Skeletal muscle satellite cell (primary cell): ENCODE measurements at regions not wholly inside any gene's neighbourhood (a gene's known extent, or its start where the extent isn't known, plus 50 kb on each side); places are given as distances from the start of the nearest gene placed in this dataset.
A peak's percentile ranks its signal among the peaks of the same experiment; 100 is the strongest.
"Not testable (repeated sequence)": the region's sequence is repeated elsewhere in the genome, so short reads cannot be mapped to it uniquely, and the experiment has no call there.

ENCODE experiments used
- H3K27me3 ChIP-seq: 2 replicates; pipeline ENCODE4 v1.7.0; 2013; ENCODE audit warnings: low read length; ENCODE audit not compliant: control insufficient read depth, insufficient read depth
- H3K36me3 ChIP-seq: 2 replicates; pipeline ENCODE4 v1.7.0; 2013; ENCODE audit warnings: mild to moderate bottlenecking, control low read depth, low read length; ENCODE audit not compliant: insufficient read depth
- H3K4me1 ChIP-seq: 2 replicates; pipeline ENCODE4 v1.7.0; 2013; ENCODE audit warnings: low read length; ENCODE audit not compliant: control insufficient read depth, insufficient read depth
- H3K4me2 ChIP-seq: 2 replicates; pipeline ENCODE4 v1.7.0; 2013; ENCODE audit warnings: mild to moderate bottlenecking, low read length
- H3K4me3 ChIP-seq: 2 replicates; pipeline ENCODE4 v1.7.0; 2013; ENCODE audit warnings: low read length
- H3K9ac ChIP-seq: 2 replicates; pipeline ENCODE4 v1.7.0; 2013; ENCODE audit warnings: mild to moderate bottlenecking, low read depth, low read length, moderate library complexity
- H3K9me3 ChIP-seq: replicated peaks from 2 replicates; pipeline ENCODE4 v1.7.0; 2013; ENCODE audit warnings: mild to moderate bottlenecking, control low read depth, low read length

DNA sequence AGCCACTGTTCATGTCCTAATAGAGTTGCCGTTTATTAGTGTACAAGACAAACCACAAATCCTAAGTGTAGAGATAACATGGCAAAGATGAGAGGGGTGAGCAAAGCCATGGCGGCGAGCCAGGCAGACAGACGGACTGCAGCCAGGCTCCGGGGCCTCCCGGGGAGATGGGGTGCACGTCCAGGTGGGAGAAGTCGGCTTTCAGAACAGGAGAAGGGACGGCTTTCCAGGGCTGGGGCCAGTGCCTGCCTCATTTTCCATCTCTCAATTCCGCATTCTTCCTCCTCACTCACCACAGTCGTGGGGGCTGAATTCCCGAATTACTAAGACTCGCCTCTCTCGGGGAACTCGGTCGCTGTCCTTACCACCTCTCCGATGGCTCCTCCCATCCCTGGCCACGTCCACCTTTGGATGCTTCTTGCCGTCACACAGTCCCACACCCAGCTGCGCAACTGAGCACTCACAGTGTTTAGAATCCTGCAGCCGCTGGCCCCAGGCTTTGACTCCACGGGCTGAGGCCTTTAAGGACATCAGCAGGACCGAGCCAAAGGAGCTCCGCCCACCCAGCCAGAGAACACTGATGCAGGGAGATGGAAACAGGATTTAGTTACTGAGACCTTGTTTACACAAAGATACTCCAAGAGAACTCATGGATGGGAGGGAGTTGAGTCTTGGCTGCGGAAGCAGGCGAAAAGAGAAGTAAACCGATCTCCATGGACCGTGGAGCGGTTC lies 59.7 kb downstream of the RNF112 start:
- Histone ChIP-seq H3K4me1 (peaks cover 9% of the 10 kb centered on the region), H3K9ac (peak overlapping the region; percentile 21), H3K4me2 (peak overlapping the region; percentile 78), H3K36me3 (no peaks in the 10 kb centered on the region), H3K4me3 (peak overlapping the region; percentile 53), H3K9me3 (no peaks in the 10 kb centered on the region), H3K27me3 (peaks cover 13% of the 10 kb centered on the region)

DNA sequence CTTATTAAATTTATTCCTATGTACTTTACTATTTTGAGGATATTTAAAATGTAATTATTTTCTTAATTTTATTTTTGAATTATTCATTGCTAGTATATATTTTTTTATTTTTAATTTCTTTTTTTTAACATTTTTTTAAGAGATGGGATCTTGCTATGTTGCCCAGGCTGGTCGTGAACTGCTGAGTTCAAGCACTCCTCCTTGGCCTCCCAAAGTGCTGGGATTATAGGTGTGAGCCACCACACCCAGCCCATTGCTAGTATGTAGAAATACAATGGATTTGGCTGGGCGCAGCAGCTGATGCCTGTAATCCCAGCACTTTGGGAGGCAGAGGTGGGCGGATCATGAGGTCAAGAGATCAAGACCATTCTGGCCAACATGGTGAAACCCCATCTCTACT lies 59.2 kb upstream of the SLC47A1 start:
- not testable (repeated sequence) for H3K27me3 ChIP-seq, H3K4me2 ChIP-seq, H3K9ac ChIP-seq, H3K4me1 ChIP-seq, H3K36me3 ChIP-seq, H3K9me3 ChIP-seq, H3K4me3 ChIP-seq

DNA sequence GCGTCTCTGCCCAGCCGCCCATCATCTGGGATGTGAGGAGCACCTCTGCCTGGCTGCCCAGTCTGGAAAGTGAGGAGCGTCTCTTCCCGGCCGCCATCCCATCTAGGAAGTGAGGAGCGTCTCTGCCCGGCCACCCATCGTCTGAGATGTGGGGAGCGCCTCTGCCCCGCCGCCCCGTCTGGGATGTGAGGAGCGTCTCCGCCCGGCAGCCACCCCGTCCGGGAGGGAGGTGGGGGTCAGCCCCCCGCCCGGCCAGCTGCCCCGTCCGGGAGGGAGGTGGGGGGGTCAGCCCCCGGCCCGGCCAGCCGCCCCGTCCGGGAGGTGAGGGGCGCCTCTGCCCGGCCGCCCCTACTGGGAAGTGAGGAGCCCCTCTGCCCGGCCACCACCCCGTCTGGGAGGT lies 57.9 kb upstream of the SLC47A1 start:
- not testable (repeated sequence) for H3K4me3 ChIP-seq, H3K9me3 ChIP-seq, H3K36me3 ChIP-seq, H3K4me1 ChIP-seq, H3K4me2 ChIP-seq, H3K9ac ChIP-seq, H3K27me3 ChIP-seq

DNA sequence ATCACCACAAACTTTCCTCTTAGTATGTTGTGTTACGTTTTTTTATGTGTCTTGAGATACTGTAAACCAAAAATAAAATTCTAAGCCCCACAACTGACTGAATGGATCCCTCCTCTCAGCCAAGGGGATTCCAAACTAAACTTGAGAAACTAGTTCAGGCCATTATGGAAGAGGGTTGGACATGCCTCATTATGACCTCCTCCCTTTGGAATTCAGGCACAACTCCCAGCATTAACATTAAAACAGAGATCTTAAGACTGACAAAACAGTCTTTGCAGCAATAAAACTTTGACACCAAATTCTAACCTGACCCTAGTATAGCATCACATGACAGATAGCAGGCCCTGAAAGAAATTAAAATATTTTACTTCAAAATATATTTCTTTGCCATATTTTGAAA lies 51.1 kb upstream of the SLC47A1 start:
- Histone ChIP-seq H3K4me2 (no peak overlapping the region), H3K4me3 (no peak overlapping the region), H3K9me3 (no peaks in the 10 kb centered on the region), H3K4me1 (peaks cover 4% of the 10 kb centered on the region), H3K9ac (no peak overlapping the region), H3K36me3 (no peaks in the 10 kb centered on the region), H3K27me3 (no peaks in the 10 kb centered on the region)
